ENCODE measurements at regions not wholly inside any gene's neighbourhood (a gene's known extent, or its start where the extent isn't known, plus 50 kb on each side); places are given as distances from the start of the nearest gene placed in this dataset.

- no peaks in the 10 kb centered on the region for H3K9me3 Mint-ChIP-seq
- H3K27ac ChIP-seq (ENCODE audit: low read depth in 1 of 2, low read length in 2 of 2) = no peak overlapping the region
- no peaks in the 10 kb centered on the region for H3K9me3 ChIP-seq (ENCODE audit: control insufficient read depth in 1 of 2, insufficient read depth in 1 of 2, low read length in 2 of 2)
- peaks cover 5% of the 10 kb centered on the region for H3K4me1 ChIP-seq (ENCODE audit: insufficient read depth, low read length)
- H3K27me3 Mint-ChIP-seq = no peaks in the 10 kb centered on the region
- no peak overlapping the region for H3K4me3 Mint-ChIP-seq
- H3K4me1 Mint-ChIP-seq (ENCODE audit: low read depth) = peaks cover 10% of the 10 kb centered on the region
- POLR2A ChIA-PET = no interaction called here
- CTCF ChIA-PET = no interaction called here
- no peaks in the 10 kb centered on the region for H3K36me3 Mint-ChIP-seq (ENCODE audit: low read depth)
- no peak overlapping the region for H3K4me3 ChIP-seq (ENCODE audit: low read length)
- DNase-seq (no peak), ATAC-seq (ENCODE audit: poor library complexity) (no peak)
- H3K36me3 ChIP-seq (ENCODE audit: insufficient read depth, low read length) = no peaks in the 10 kb centered on the region
- H3K27me3 ChIP-seq (ENCODE audit: control insufficient read depth in 1 of 2, insufficient read depth in 2 of 2, low read length in 2 of 2) = no peaks in the 10 kb centered on the region
- TF ChIP-seq CTCF (IDR thresholded peaks at IDR 0.05) = no peak
- H3K27ac Mint-ChIP-seq = no peak overlapping the region
- intact Hi-C loops (cut with DNase I, micrococcal nuclease) = no loop called here
Observed at GRCh38 chr2:104375206-104375605, 478.7 kb upstream of the POU3F3 start.

- Histone ChIP-seq H3K4me1 (ENCODE audit: insufficient read depth, low read length) (peaks cover 5% of the 10 kb centered on the region), H3K4me3 (ENCODE audit: low read length) (peak overlapping the region; percentile 60), H3K9me3 (ENCODE audit: control insufficient read depth in 1 of 2, insufficient read depth in 1 of 2, low read length in 2 of 2) (no peaks in the 10 kb centered on the region), H3K27ac (ENCODE audit: low read depth in 1 of 2, low read length in 2 of 2) (peak overlapping the region in 1 of 2 donors; percentile 30), H3K36me3 (ENCODE audit: insufficient read depth, low read length) (no peaks in the 10 kb centered on the region), H3K27me3 (ENCODE audit: control insufficient read depth in 1 of 2, insufficient read depth in 2 of 2, low read length in 2 of 2) (no peaks in the 10 kb centered on the region)
- intact Hi-C loops (cut with DNase I, micrococcal nuclease) = no loop called here
- Mint-ChIP-seq H3K4me1 (ENCODE audit: low read depth) (peaks cover 10% of the 10 kb centered on the region), H3K9me3 (no peaks in the 10 kb centered on the region), H3K27me3 (no peaks in the 10 kb centered on the region), H3K4me3 (peak overlapping the region; percentile 86), H3K36me3 (ENCODE audit: low read depth) (no peaks in the 10 kb centered on the region), H3K27ac (peak overlapping the region; percentile 87)
- POLR2A ChIA-PET = interaction anchor here (1.2 kb wide), 1 partner anchor 13 kb away, joined by 5 read pairs; no protein-coding TSS in a partner anchor
- peak in 5 of 14 experiments; percentile 4 to 44 (median 30) for DNase-seq
- CTCF ChIA-PET = no interaction called here
- ATAC-seq (ENCODE audit: poor library complexity) = peak; percentile 83
- no peak for TF ChIP-seq CTCF (IDR thresholded peaks at IDR 0.05)
Observed at GRCh38 chr2:104378853-104379374, 475.0 kb upstream of the POU3F3 start.

GRCh38 chr2:104384961-104385360, 469.0 kb upstream of the POU3F3 start:
- Histone ChIP-seq H3K36me3 (ENCODE audit: insufficient read depth, low read length) (no peaks in the 10 kb centered on the region), H3K27ac (ENCODE audit: low read depth in 1 of 2, low read length in 2 of 2) (no peak overlapping the region), H3K4me1 (ENCODE audit: insufficient read depth, low read length) (no peaks in the 10 kb centered on the region), H3K9me3 (ENCODE audit: control insufficient read depth in 1 of 2, insufficient read depth in 1 of 2, low read length in 2 of 2) (peaks cover 0 to 5% of the 10 kb centered on the region in 2 experiments), H3K27me3 (ENCODE audit: control insufficient read depth in 1 of 2, insufficient read depth in 2 of 2, low read length in 2 of 2) (no peaks in the 10 kb centered on the region), H3K4me3 (ENCODE audit: low read length) (no peak overlapping the region)
- ATAC-seq (ENCODE audit: poor library complexity) (no peak), DNase-seq (no peak)
- Mint-ChIP-seq H3K4me1 (ENCODE audit: low read depth) (no peaks in the 10 kb centered on the region), H3K9me3 (peaks cover 2% of the 10 kb centered on the region), H3K4me3 (no peak overlapping the region), H3K27me3 (peaks cover 23% of the 10 kb centered on the region), H3K27ac (no peak overlapping the region), H3K36me3 (ENCODE audit: low read depth) (no peaks in the 10 kb centered on the region)
- TF ChIP-seq CTCF (IDR thresholded peaks at IDR 0.05) = no peak
- intact Hi-C loops (cut with DNase I, micrococcal nuclease) = no loop called here
- ChIA-PET POLR2A (no interaction called here), CTCF (no interaction called here)
